ENCODE measurements at regions not wholly inside any gene's neighbourhood (a gene's known extent, or its start where the extent isn't known, plus 50 kb on each side); places are given as distances from the start of the nearest gene placed in this dataset.

GRCh38 chr1:37137601-37138000 lies 103.3 kb upstream of the GRIK3 start:
- intact Hi-C loops (cut with DNase I), result no loop called here
- DNase-seq, result no peak
- H3K4me1 ChIP-seq (replicated peaks in 1 of 2), result no peaks in the 10 kb centered on the region
- 77 to 98% (median 86%) methylated on average over 4 of the region's 4 CpGs for WGBS, 4 donors
- H3K4me3 ChIP-seq, result no peak overlapping the region
- no peaks in the 10 kb centered on the region for H3K36me3 ChIP-seq (replicated peaks in 1 of 2)
- no peak overlapping the region for H3K27ac ChIP-seq
- H3K27me3 ChIP-seq, result no peaks in the 10 kb centered on the region
- TF ChIP-seq CTCF (IDR thresholded peaks at IDR 0.05), result no peak
- no peak for TF ChIP-seq POLR2A (IDR thresholded peaks at IDR 0.05)
- no peaks in the 10 kb centered on the region for H3K9me3 ChIP-seq (replicated peaks in 1 of 3)

- intact Hi-C loops (cut with DNase I), result no loop called here
- DNase-seq, result no peak
- TF ChIP-seq CTCF (IDR thresholded peaks at IDR 0.05), result no peak
- TF ChIP-seq POLR2A (IDR thresholded peaks at IDR 0.05), result no peak
- WGBS, 4 donors, result 34 to 39% (median 36%) methylated on average over 5 of the region's 5 CpGs
- Histone ChIP-seq H3K4me1 (replicated peaks in 1 of 2) (no peaks in the 10 kb centered on the region), H3K36me3 (replicated peaks in 1 of 2) (no peaks in the 10 kb centered on the region), H3K27ac (no peak overlapping the region), H3K27me3 (no peaks in the 10 kb centered on the region), H3K4me3 (no peak overlapping the region), H3K9me3 (replicated peaks in 1 of 3) (no peaks in the 10 kb centered on the region)
Observed at GRCh38 chr1:37143800-37144199, 109.5 kb upstream of the GRIK3 start.

GRCh38 chr1:37146071-37146470 lies 111.8 kb upstream of the GRIK3 start:
- Histone ChIP-seq H3K36me3 (replicated peaks in 1 of 2) (no peaks in the 10 kb centered on the region), H3K4me3 (no peak overlapping the region), H3K27ac (no peak overlapping the region), H3K27me3 (no peaks in the 10 kb centered on the region), H3K4me1 (replicated peaks in 1 of 2) (no peaks in the 10 kb centered on the region), H3K9me3 (replicated peaks in 1 of 3) (no peaks in the 10 kb centered on the region)
- 52 to 74% (median 61%) methylated on average over 3 of the region's 3 CpGs for WGBS, 4 donors
- peak in 1 of 7 donors; percentile 9 for DNase-seq
- TF ChIP-seq CTCF (IDR thresholded peaks at IDR 0.05), result no peak
- TF ChIP-seq POLR2A (IDR thresholded peaks at IDR 0.05), result no peak
- intact Hi-C loops (cut with DNase I), result no loop called here

- Histone ChIP-seq H3K27me3 (no peaks in the 10 kb centered on the region), H3K36me3 (replicated peaks in 1 of 2) (no peaks in the 10 kb centered on the region), H3K27ac (no peak overlapping the region), H3K9me3 (replicated peaks in 1 of 3) (no peaks in the 10 kb centered on the region), H3K4me3 (no peak overlapping the region), H3K4me1 (replicated peaks in 1 of 2) (no peaks in the 10 kb centered on the region)
- intact Hi-C loops (cut with DNase I), result no loop called here
- DNase-seq, result peak in 1 of 7 donors; percentile 53
- TF ChIP-seq POLR2A (IDR thresholded peaks at IDR 0.05) (no peak), CTCF (IDR thresholded peaks at IDR 0.05) (no peak)
- WGBS, 4 donors, result 50 to 69% (median 67%) methylated on average over 2 of the region's 2 CpGs
Observed at GRCh38 chr1:37147392-37147831, 113.1 kb upstream of the GRIK3 start.
